ENCODE measurements at regions not wholly inside any gene's neighbourhood (a gene's known extent, or its start where the extent isn't known, plus 50 kb on each side); places are given as distances from the start of the nearest gene placed in this dataset.

GRCh38 chr10:44827431-44828006, 83.6 kb upstream of the TMEM72 start:
- Histone ChIP-seq H3K4me1 (replicated peaks; ENCODE audit: insufficient read depth) (peaks cover 9% of the 10 kb centered on the region; the same call in 1 of the 2 replicates), H3K9me3 (ENCODE audit: insufficient read depth, low read depth) (no peaks in the 10 kb centered on the region; the same call in 1 of the 2 replicates), H3K27ac (no peak overlapping the region), H3K79me2 (ENCODE audit: low read depth) (no peaks in the 10 kb centered on the region), H3K9me2 (ENCODE audit: insufficient read depth) (no peaks in the 10 kb centered on the region), H3K4me3 (no peak overlapping the region), H2AFZ (no peak overlapping the region), H3K27me3 (ENCODE audit: insufficient read depth, low read depth) (no peaks in the 10 kb centered on the region), H4K20me1 (ENCODE audit: insufficient read depth) (no peaks in the 10 kb centered on the region), H3K36me3 (ENCODE audit: low read depth) (no peaks in the 10 kb centered on the region), H3F3A (ENCODE audit: insufficient read depth, low read depth) (no peaks in the 10 kb centered on the region), H3K4me2 (no peak overlapping the region)
- BruUV-seq (replicated peaks), result no TSS peak
- TF ChIP-seq EZH2 (IDR thresholded peaks at IDR 0.05; ENCODE audit: low read depth) (no peak), CTCF (conservative IDR thresholded peaks at IDR 0.05) (no peak)
- DNase-seq, result no peak
- CTCF ChIA-PET, result no interaction called here
- intact Hi-C loops (cut with micrococcal nuclease; ENCODE audit: unreplicated experiment), result no loop called here
- POLR2A ChIA-PET (ENCODE audit: unreplicated experiment), result no interaction called here

DNA sequence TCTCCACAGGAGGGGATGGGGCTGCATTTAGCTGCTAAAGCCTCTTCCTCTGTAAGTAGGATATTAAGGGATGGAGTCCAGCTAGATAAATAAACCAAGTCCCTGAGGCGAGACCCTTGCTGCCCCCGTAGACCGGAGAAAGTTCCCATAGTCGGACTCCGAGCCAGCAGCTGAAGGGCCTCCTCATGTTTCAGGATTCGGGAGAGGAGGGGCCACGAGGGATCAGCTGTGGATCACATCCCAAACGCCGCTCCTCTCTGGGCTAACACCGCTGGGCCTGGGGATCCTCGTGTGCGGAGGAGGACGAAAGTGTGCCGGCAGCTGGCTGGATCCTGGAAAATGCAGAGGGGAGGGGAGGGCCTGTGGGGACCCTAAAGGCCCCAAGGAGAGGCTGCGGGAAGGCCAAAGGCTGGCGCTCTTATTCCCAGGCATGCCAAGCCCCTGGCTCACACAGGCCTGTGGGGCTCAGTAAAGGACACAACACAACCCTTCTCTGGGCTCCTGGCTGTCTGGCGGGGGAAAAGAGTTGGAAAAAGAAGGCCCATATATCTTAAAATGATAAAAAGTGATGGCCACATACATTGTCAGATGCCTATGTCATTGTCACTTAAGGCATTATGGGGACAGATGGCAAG, 82.5 kb upstream of the TMEM72 start:
- no TSS peak for BruUV-seq (replicated peaks)
- no peaks in the 10 kb centered on the region for H3K36me3 ChIP-seq (ENCODE audit: low read depth)
- no peaks in the 10 kb centered on the region; the same call in 1 of the 2 replicates for H3K9me3 ChIP-seq (ENCODE audit: insufficient read depth, low read depth)
- H4K20me1 ChIP-seq (ENCODE audit: insufficient read depth), result no peaks in the 10 kb centered on the region
- no peaks in the 10 kb centered on the region for H3F3A ChIP-seq (ENCODE audit: insufficient read depth, low read depth)
- POLR2A ChIA-PET (ENCODE audit: unreplicated experiment), result no interaction called here
- H2AFZ ChIP-seq, result no peak overlapping the region
- H3K9me2 ChIP-seq (ENCODE audit: insufficient read depth), result no peaks in the 10 kb centered on the region
- no peaks in the 10 kb centered on the region for H3K27me3 ChIP-seq (ENCODE audit: insufficient read depth, low read depth)
- no peaks in the 10 kb centered on the region for H3K79me2 ChIP-seq (ENCODE audit: low read depth)
- no peak for DNase-seq
- intact Hi-C loops (cut with micrococcal nuclease; ENCODE audit: unreplicated experiment), result no loop called here
- no peak overlapping the region for H3K4me3 ChIP-seq
- no peak overlapping the region for H3K4me2 ChIP-seq
- TF ChIP-seq EZH2 (IDR thresholded peaks at IDR 0.05; ENCODE audit: low read depth) (no peak), CTCF (conservative IDR thresholded peaks at IDR 0.05) (no peak)
- no peak overlapping the region for H3K27ac ChIP-seq
- peaks cover 9% of the 10 kb centered on the region; the same call in 1 of the 2 replicates for H3K4me1 ChIP-seq (replicated peaks; ENCODE audit: insufficient read depth)
- CTCF ChIA-PET, result no interaction called here

DNA sequence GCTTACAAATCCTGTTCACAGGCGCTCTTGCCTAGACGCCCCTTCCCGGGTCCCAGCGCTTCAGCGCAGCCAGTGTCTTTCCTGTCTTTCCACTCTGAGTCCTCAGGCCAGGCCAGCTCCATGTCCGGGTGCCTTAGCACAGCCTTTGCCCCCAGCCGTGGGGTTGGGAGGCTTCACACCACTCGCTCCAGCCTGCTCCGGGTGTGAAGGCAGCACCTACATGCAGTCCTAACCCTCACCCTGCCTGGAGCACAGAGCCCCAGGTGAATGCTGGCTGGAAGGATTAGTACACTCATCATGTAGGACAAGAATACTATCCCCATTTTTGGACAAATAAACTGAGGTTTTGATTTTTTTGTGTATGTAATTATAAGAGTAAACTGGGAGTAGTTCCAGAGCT, 81.7 kb upstream of the TMEM72 start:
- H3K9me3 ChIP-seq (ENCODE audit: insufficient read depth, low read depth), result no peaks in the 10 kb centered on the region; the same call in 1 of the 2 replicates
- no peak for DNase-seq
- ChIA-PET CTCF (no interaction called here), POLR2A (ENCODE audit: unreplicated experiment) (no interaction called here)
- H3K4me3 ChIP-seq, result no peak overlapping the region
- H2AFZ ChIP-seq, result no peak overlapping the region
- no peak overlapping the region for H3K27ac ChIP-seq
- H3K27me3 ChIP-seq (ENCODE audit: insufficient read depth, low read depth), result no peaks in the 10 kb centered on the region
- H4K20me1 ChIP-seq (ENCODE audit: insufficient read depth), result no peaks in the 10 kb centered on the region
- no peaks in the 10 kb centered on the region for H3K36me3 ChIP-seq (ENCODE audit: low read depth)
- no peaks in the 10 kb centered on the region for H3K79me2 ChIP-seq (ENCODE audit: low read depth)
- TF ChIP-seq EZH2 (IDR thresholded peaks at IDR 0.05; ENCODE audit: low read depth) (no peak), CTCF (conservative IDR thresholded peaks at IDR 0.05) (no peak)
- no peaks in the 10 kb centered on the region for H3K9me2 ChIP-seq (ENCODE audit: insufficient read depth)
- no peaks in the 10 kb centered on the region for H3F3A ChIP-seq (ENCODE audit: insufficient read depth, low read depth)
- peak overlapping the region; percentile 21 for H3K4me2 ChIP-seq
- no TSS peak for BruUV-seq (replicated peaks)
- H3K4me1 ChIP-seq (replicated peaks; ENCODE audit: insufficient read depth), result peaks cover 9% of the 10 kb centered on the region; the same call in 1 of the 2 replicates
- intact Hi-C loops (cut with micrococcal nuclease; ENCODE audit: unreplicated experiment), result no loop called here

All from PC-9 (cell line).